T-helper 9 cell (primary cell): ENCODE measurements at regions not wholly inside any gene's neighbourhood (a gene's known extent, or its start where the extent isn't known, plus 50 kb on each side); places are given as distances from the start of the nearest gene placed in this dataset.
A peak's percentile ranks its signal among the peaks of the same experiment; 100 is the strongest.
"Not testable (repeated sequence)": the region's sequence is repeated elsewhere in the genome, so short reads cannot be mapped to it uniquely, and the experiment has no call there.

Experiments
- DNase-seq: peaks from one replicate; pipeline ENCODE4 v3.0.0-alpha.2; 2020

GRCh38 chr5:136810261-136810801 is 445.0 kb upstream of the TRPC7 start:
- no peak for DNase-seq

- DNase-seq, result no peak
These were observed 444.0 kb upstream of the TRPC7 start for GRCh38 chr5:136809382-136809781.

DNA sequence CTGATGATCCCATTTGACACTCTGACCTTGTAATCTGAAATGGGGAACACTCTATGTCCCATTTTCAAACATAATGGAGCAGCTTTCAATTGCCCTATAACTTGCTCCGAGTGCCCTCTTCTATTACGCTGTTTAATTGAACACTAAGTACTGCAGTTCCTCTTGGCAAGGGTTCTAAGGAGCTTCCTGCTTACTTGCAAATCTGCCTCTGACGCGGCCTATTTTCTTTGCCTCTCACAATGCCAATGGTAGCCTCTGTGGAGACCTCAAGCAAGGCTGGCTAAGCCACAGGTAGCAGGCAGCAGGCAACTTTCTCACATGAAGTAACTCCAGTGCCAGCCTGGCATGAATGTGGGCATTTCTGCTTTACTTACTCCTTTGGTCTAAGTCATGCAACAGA is 443.4 kb upstream of the TRPC7 start:
- DNase-seq, result no peak

DNA sequence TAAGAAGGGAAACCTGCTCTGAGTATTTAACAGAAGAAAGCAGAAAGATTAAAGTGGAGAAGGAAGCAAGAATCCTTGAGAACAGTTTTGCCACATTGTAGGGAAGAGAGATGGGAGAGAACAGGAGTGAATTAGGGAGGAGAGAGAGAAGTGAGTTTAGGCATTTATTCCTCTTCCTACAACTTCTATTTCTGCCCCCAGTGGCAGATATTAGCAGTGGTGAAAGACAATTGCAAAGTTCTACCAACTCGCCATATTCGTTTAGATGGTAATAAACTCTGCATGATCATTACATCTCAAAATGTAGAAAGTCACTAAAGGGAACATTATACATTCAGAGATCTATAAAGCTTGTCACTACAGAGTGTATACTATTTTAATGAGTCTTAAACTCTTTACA is 440.1 kb upstream of the TRPC7 start:
- no peak for DNase-seq

DNA sequence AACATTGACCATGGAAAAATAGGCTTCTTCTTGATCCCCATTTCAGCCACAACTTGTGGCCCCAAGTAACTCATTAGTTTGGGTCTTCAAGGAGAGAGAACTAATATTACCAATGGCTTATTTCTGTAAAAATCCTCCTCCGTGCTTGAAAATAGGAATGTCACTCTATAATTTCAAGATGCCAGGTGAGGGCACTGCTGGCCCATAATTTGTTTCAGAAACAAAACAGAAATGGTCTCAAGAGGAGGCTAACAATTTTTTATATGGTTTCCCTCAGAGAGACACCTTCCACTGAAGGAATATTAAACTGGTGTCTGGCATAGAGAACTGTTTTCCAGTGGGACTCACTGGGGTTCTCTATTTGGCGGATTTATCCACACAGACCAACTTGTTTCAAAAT is 437.0 kb upstream of the TRPC7 start:
- DNase-seq, result no peak

- DNase-seq, result no peak
These were observed 434.5 kb upstream of the TRPC7 start for GRCh38 chr5:136799806-136800372.

DNA sequence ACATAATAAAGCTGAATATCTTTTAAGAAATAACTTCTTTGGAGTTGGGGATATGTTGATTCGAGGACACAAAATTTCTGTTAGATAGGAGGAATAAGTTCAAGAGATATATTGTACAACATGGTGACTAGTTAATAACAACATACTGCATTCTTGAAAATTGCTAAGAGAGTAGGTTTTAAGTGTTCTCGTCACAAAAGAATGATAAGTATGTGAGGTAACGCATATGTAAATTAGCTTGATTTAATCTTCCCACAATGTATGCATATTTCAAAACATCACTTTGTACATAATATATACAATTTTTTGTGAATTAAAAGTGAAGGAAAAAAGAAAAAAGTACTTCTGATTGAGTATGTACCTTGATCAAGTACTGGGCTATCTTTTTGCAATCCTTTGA is 428.0 kb upstream of the TRPC7 start:
- no peak for DNase-seq

GRCh38 chr5:136781464-136781863 is 416.1 kb upstream of the TRPC7 start:
- DNase-seq, result no peak

GRCh38 chr5:136780518-136780917 is 415.2 kb upstream of the TRPC7 start:
- no peak for DNase-seq

- DNase-seq, result no peak
These were observed 410.9 kb upstream of the TRPC7 start for GRCh38 chr5:136776022-136776927.

GRCh38 chr5:136772491-136772890 is 407.1 kb upstream of the TRPC7 start:
- no peak for DNase-seq

DNA sequence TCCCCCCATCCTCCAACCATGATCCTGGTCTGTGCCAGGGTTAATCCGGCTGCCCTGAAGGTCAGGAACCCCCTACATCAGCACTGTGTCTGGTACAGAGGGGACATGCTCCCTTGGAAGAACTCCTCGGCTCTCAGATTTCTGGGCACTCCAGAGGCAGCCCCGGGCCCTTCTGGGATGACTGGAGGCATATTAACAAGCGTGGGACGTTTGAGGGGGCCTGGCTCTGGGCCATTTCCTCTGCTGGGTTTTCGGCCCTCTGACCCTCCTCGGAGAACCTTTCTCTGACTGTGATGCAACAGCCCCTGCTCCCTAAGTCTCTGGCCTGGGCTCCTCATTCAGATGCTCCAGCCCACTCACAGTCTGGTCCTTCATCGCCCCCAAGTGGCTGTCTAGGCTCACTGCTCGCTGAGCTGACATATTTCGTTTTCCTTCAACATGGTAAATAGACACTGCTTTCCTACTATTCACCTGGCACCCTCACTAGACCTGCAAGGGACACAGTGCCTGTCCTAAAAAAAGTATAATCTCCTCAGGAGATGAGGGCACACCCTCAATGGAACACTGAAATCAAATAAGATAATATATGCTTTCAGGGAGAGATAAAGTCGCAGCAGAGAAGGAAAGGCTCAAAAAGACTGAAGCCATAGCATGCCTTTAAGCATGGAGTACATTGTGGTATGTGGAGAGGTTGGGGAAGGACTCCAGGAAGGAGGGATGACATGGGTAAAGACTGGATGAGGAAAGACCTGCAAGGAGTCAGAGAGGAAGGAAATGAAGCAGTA is 404.7 kb upstream of the TRPC7 start:
- peak; percentile 5 for DNase-seq

GRCh38 chr5:136769093-136769492 is 403.7 kb upstream of the TRPC7 start:
- no peak for DNase-seq

DNA sequence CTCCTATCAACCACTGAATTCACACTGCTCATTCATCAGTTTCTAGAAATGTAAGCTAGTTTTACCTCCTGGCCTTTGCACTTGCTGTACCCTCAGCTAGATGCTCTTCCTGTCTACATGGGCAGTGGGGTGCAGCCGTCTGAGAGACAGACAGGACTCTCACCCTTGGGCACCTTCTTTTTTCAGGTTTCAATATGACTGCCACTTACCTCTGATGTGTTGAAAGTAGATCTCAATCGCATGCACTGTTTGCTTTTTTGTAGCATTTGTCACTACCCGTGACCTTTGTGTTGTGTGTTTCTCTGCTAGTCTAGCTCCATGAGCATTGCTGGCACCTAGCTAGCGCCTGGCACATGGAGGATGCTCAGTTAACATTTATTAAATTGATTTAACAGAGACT is 403.1 kb upstream of the TRPC7 start:
- DNase-seq, result no peak

GRCh38 chr5:136766456-136766855 is 401.1 kb upstream of the TRPC7 start:
- DNase-seq, result no peak

DNA sequence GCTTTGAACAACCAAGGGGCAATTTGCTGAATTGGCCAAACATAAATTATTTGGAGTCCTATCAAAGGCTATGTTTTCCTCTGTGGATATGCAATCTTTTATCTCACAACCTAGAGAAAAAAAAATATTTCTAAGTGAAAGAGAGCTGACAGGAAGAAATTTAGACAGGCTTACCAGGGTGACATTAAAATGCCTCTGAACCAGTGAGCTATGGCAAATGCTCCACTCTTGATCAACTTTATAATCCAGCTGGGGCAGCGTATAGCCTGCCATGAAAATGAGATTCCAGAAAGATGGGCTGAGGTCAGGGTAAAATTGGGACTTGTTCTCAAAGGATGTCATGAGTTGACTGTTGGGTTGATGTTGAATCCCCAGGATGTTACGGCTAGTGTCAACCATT is 399.3 kb upstream of the TRPC7 start:
- no peak for DNase-seq

DNA sequence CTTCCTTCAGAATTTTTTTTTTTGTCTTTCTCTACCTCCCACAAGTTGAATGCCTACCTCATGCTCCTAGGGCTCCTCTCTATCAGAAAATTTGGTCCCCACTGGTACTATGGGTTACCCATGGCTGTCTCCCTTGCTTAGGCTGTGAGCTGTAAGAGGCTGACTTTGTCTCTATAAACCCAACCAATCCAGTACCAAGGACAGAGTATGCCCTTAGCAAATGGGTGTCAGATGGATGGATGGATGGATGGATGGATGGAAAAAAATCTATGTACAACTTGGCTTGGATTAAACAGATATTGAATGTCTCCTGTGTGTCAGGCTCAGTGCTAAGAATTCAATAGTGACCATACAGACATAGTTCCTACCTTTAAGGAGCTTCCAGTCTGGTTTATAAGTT is 398.2 kb upstream of the TRPC7 start:
- no peak for DNase-seq

DNA sequence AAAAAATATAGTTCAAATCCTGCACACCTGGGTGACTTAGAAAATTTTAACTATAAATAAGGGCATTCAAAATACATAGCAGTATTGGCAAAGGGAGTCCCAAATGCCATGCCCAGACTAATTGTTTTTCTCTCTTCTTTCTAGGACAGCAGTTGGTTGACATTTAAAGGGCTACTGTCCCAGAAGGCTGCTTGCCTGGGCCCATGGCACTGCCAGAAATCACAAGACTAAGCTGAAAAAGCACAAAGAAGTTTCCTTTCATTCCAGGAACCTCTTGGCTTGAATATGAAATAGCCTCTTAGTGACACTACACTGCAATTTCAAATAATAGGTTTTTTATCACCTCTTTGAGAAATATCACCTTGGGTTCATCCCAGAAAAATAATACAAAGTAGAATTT is 388.9 kb upstream of the TRPC7 start:
- no peak for DNase-seq

GRCh38 chr5:136750224-136750862 is 385.0 kb upstream of the TRPC7 start:
- no peak for DNase-seq

GRCh38 chr5:136749016-136749415 is 383.7 kb upstream of the TRPC7 start:
- no peak for DNase-seq

GRCh38 chr5:136743052-136743451 is 377.7 kb upstream of the TRPC7 start:
- DNase-seq, result no peak

DNA sequence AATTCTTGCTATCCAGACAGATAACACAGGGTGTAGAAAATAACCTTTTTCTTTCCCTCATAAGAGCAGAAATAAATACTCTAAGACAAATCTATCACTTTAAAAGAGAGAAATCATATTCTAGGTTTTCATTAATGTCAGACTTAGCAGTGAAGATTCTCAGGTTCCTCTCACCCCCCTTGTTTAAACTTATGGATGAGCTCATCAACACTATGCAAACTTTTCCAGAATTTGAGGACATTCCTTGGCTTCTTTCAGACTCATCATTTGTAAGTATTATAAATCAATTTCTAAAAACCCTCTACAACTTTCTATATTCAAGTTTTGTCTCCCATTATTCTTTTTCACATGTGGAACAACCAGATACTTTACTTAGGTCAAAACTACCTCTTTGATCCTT is 374.9 kb upstream of the TRPC7 start:
- DNase-seq, result no peak

- not testable (repeated sequence) for DNase-seq
These were observed 373.9 kb upstream of the TRPC7 start for GRCh38 chr5:136739271-136739670.
